ENCODE measurements at regions not wholly inside any gene's neighbourhood (a gene's known extent, or its start where the extent isn't known, plus 50 kb on each side); places are given as distances from the start of the nearest gene placed in this dataset.
"Not testable (repeated sequence)": the region's sequence is repeated elsewhere in the genome, so short reads cannot be mapped to it uniquely, and the experiment has no call there.

GRCh38 chr10:23656735-23657134 is 217.9 kb downstream of the OTUD1 start:
- H3K27ac Mint-ChIP-seq, result no peak overlapping the region
- no peaks in the 10 kb centered on the region for H3K36me3 Mint-ChIP-seq
- peaks cover 4% of the 10 kb centered on the region for H3K27me3 Mint-ChIP-seq
- no peaks in the 10 kb centered on the region for H3K4me1 Mint-ChIP-seq (ENCODE audit: low read depth)
- no peaks in the 10 kb centered on the region for H3K9me3 Mint-ChIP-seq (ENCODE audit: low read depth)
- H3K4me3 Mint-ChIP-seq, result no peak overlapping the region

GRCh38 chr10:23657677-23658076 is 218.8 kb downstream of the OTUD1 start:
- H3K4me1 Mint-ChIP-seq (ENCODE audit: low read depth), result no peaks in the 10 kb centered on the region
- no peaks in the 10 kb centered on the region for H3K36me3 Mint-ChIP-seq
- no peak overlapping the region for H3K27ac Mint-ChIP-seq
- no peak overlapping the region for H3K4me3 Mint-ChIP-seq
- no peaks in the 10 kb centered on the region for H3K9me3 Mint-ChIP-seq (ENCODE audit: low read depth)
- peaks cover 4% of the 10 kb centered on the region for H3K27me3 Mint-ChIP-seq

- H3K27me3 Mint-ChIP-seq, result peaks cover 15% of the 10 kb centered on the region
- not testable (repeated sequence) for H3K9me3 Mint-ChIP-seq (ENCODE audit: low read depth); H3K36me3 Mint-ChIP-seq; H3K4me3 Mint-ChIP-seq; H3K4me1 Mint-ChIP-seq (ENCODE audit: low read depth); H3K27ac Mint-ChIP-seq
Measured at GRCh38 chr10:23671866-23672265, 233.0 kb downstream of the OTUD1 start.

GRCh38 chr10:23675585-23675984 is 236.7 kb downstream of the OTUD1 start:
- Mint-ChIP-seq H3K4me1 (ENCODE audit: low read depth) (no peaks in the 10 kb centered on the region), H3K9me3 (ENCODE audit: low read depth) (no peaks in the 10 kb centered on the region), H3K4me3 (no peak overlapping the region), H3K27ac (no peak overlapping the region), H3K27me3 (peaks cover 26% of the 10 kb centered on the region), H3K36me3 (peaks cover 2% of the 10 kb centered on the region)

- Mint-ChIP-seq H3K27me3 (peaks cover 25% of the 10 kb centered on the region), H3K4me3 (no peak overlapping the region), H3K4me1 (ENCODE audit: low read depth) (no peaks in the 10 kb centered on the region), H3K9me3 (ENCODE audit: low read depth) (no peaks in the 10 kb centered on the region), H3K36me3 (peaks cover 2% of the 10 kb centered on the region), H3K27ac (no peak overlapping the region)
Measured at GRCh38 chr10:23676296-23676695, 237.4 kb downstream of the OTUD1 start.

- Mint-ChIP-seq H3K27ac (no peak overlapping the region), H3K4me1 (ENCODE audit: low read depth) (no peaks in the 10 kb centered on the region), H3K36me3 (no peaks in the 10 kb centered on the region), H3K9me3 (ENCODE audit: low read depth) (no peaks in the 10 kb centered on the region), H3K4me3 (no peak overlapping the region), H3K27me3 (peaks cover 3% of the 10 kb centered on the region)
Measured at GRCh38 chr10:23686722-23687121, 247.8 kb downstream of the OTUD1 start.

- Mint-ChIP-seq H3K4me3 (no peak overlapping the region), H3K27ac (no peak overlapping the region), H3K4me1 (ENCODE audit: low read depth) (peaks cover 12% of the 10 kb centered on the region)
Measured at GRCh38 chr10:23692736-23693135, 253.9 kb downstream of the OTUD1 start.

GRCh38 chr10:23693501-23693901 is 254.6 kb downstream of the OTUD1 start:
- H3K4me1 Mint-ChIP-seq (ENCODE audit: low read depth), result peaks cover 12% of the 10 kb centered on the region
- H3K27me3 Mint-ChIP-seq, result peaks cover 23% of the 10 kb centered on the region
- peak overlapping the region; percentile 44 for H3K4me3 Mint-ChIP-seq
- H3K36me3 Mint-ChIP-seq, result no peaks in the 10 kb centered on the region
- H3K9me3 Mint-ChIP-seq (ENCODE audit: low read depth), result no peaks in the 10 kb centered on the region
- no peak overlapping the region for H3K27ac Mint-ChIP-seq

More at GRCh38 chr10:23692736-23693135, 253.9 kb downstream of the OTUD1 start:
- H3K27me3 Mint-ChIP-seq, result peaks cover 23% of the 10 kb centered on the region
- H3K36me3 Mint-ChIP-seq, result no peaks in the 10 kb centered on the region
- H3K9me3 Mint-ChIP-seq (ENCODE audit: low read depth), result no peaks in the 10 kb centered on the region

- Mint-ChIP-seq H3K4me1 (ENCODE audit: low read depth) (peaks cover 12% of the 10 kb centered on the region), H3K27ac (no peak overlapping the region), H3K36me3 (no peaks in the 10 kb centered on the region), H3K9me3 (ENCODE audit: low read depth) (no peaks in the 10 kb centered on the region), H3K27me3 (peaks cover 23% of the 10 kb centered on the region), H3K4me3 (peak overlapping the region; percentile 44)
Measured at GRCh38 chr10:23693925-23694324, 255.1 kb downstream of the OTUD1 start.

GRCh38 chr10:23694446-23694920 is 255.6 kb downstream of the OTUD1 start:
- Mint-ChIP-seq H3K9me3 (ENCODE audit: low read depth) (no peaks in the 10 kb centered on the region), H3K36me3 (no peaks in the 10 kb centered on the region), H3K27ac (no peak overlapping the region), H3K4me1 (ENCODE audit: low read depth) (peaks cover 12% of the 10 kb centered on the region), H3K27me3 (peaks cover 23% of the 10 kb centered on the region), H3K4me3 (peak overlapping the region; percentile 44)

- H3K9me3 Mint-ChIP-seq (ENCODE audit: low read depth), result no peaks in the 10 kb centered on the region
- H3K27me3 Mint-ChIP-seq, result peaks cover 23% of the 10 kb centered on the region
- no peaks in the 10 kb centered on the region for H3K36me3 Mint-ChIP-seq
- peaks cover 15% of the 10 kb centered on the region for H3K4me1 Mint-ChIP-seq (ENCODE audit: low read depth)
- peak overlapping the region; percentile 56 for H3K4me3 Mint-ChIP-seq
- no peak overlapping the region for H3K27ac Mint-ChIP-seq
Measured at GRCh38 chr10:23694921-23695824, 256.3 kb downstream of the OTUD1 start.

- Mint-ChIP-seq H3K4me1 (ENCODE audit: low read depth) (peaks cover 19% of the 10 kb centered on the region), H3K27ac (no peak overlapping the region), H3K4me3 (peak overlapping the region; percentile 56), H3K27me3 (peaks cover 23% of the 10 kb centered on the region), H3K36me3 (no peaks in the 10 kb centered on the region), H3K9me3 (ENCODE audit: low read depth) (no peaks in the 10 kb centered on the region)
Measured at GRCh38 chr10:23695825-23696420, 257.0 kb downstream of the OTUD1 start.

GRCh38 chr10:23696476-23696875 is 257.6 kb downstream of the OTUD1 start:
- no peaks in the 10 kb centered on the region for H3K36me3 Mint-ChIP-seq
- H3K27ac Mint-ChIP-seq, result no peak overlapping the region
- no peak overlapping the region for H3K4me3 Mint-ChIP-seq
- H3K4me1 Mint-ChIP-seq (ENCODE audit: low read depth), result peaks cover 19% of the 10 kb centered on the region
- H3K27me3 Mint-ChIP-seq, result peaks cover 23% of the 10 kb centered on the region
- H3K9me3 Mint-ChIP-seq (ENCODE audit: low read depth), result no peaks in the 10 kb centered on the region

GRCh38 chr10:23702977-23703414 is 264.1 kb downstream of the OTUD1 start:
- Mint-ChIP-seq H3K27ac (no peak overlapping the region), H3K27me3 (peaks cover 8% of the 10 kb centered on the region), H3K4me3 (peak overlapping the region; percentile 30)

GRCh38 chr10:23715363-23715762 is 276.5 kb downstream of the OTUD1 start:
- H3K4me1 Mint-ChIP-seq (ENCODE audit: low read depth), result peaks cover 3% of the 10 kb centered on the region
- no peaks in the 10 kb centered on the region for H3K36me3 Mint-ChIP-seq
- H3K27me3 Mint-ChIP-seq, result peaks cover 18% of the 10 kb centered on the region
- no peak overlapping the region for H3K4me3 Mint-ChIP-seq
- no peak overlapping the region for H3K27ac Mint-ChIP-seq
- peaks cover 4% of the 10 kb centered on the region for H3K9me3 Mint-ChIP-seq (ENCODE audit: low read depth)

More at GRCh38 chr10:23702977-23703414, 264.1 kb downstream of the OTUD1 start:
- Mint-ChIP-seq H3K9me3 (ENCODE audit: low read depth) (no peaks in the 10 kb centered on the region), H3K4me1 (ENCODE audit: low read depth) (peaks cover 11% of the 10 kb centered on the region), H3K36me3 (no peaks in the 10 kb centered on the region)
